ENCODE measurements at regions not wholly inside any gene's neighbourhood (a gene's known extent, or its start where the extent isn't known, plus 50 kb on each side); places are given as distances from the start of the nearest gene placed in this dataset.

DNA sequence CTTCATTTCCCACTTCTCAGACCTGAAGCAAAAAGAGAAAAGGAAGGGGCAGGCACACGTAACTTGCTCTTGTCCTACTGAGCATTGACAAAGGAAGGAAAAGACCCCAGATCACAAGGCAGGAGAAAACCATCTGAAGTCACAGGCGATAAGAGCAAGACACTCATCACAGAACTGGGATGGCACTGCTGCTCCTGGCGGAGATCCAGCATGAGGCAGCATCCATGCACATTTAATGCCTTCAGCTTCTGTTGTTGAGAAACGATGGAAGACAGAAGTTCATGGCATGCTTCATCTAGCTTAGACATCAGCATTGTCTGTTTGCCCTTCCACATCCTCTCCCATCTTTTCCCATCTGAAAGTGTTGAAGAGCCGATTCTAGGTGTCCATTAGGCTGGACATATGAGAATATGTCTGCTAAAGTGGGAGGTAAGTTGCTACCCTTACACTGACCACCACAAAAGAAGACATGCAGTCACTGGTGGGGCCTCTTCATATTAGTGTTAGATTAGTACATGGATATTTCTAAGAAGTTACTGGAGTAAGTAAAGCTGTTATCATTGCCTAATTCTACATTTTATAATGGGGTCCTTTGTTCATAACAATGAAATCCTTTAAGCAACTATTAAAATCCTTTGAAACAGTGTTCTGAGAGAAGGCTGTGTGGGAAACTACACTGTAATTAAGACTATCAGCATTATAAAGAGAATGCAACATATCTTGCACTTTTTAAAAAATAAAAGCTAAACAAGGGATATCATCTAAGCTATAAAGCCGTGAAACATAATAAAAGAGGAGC is 618.5 kb downstream of the C6orf118 start:
- DNase-seq (no peak), ATAC-seq (ENCODE audit: low read depth) (no peak)
- Histone ChIP-seq H2AK9ac (replicated peaks; ENCODE audit: low read depth, low read length, poor library complexity) (no peak overlapping the region), H4K8ac (ENCODE audit: low read depth in 2 of 2, low read length in 2 of 2) (no peak overlapping the region), H3K4me2 (ENCODE audit: low read depth, low read length) (no peak overlapping the region), H3K23ac (ENCODE audit: low read depth, low read length) (no peak overlapping the region), H4K20me1 (ENCODE audit: insufficient read depth, low read length) (no peaks in the 10 kb centered on the region), H3K4ac (ENCODE audit: low read depth, low read length) (no peak overlapping the region), H3K27me3 (ENCODE audit: control insufficient read depth, insufficient read depth, low read length) (no peaks in the 10 kb centered on the region), H2BK15ac (ENCODE audit: low read depth, low read length) (no peak overlapping the region), H4K5ac (ENCODE audit: low read depth, low read length) (no peak overlapping the region), H3K56ac (ENCODE audit: extremely low read depth, insufficient read depth, low read length) (no peak overlapping the region), H2BK20ac (ENCODE audit: low read depth, low read length) (no peak overlapping the region), H2BK120ac (ENCODE audit: low read depth, low read length) (no peak overlapping the region), H4K91ac (ENCODE audit: insufficient read depth, low read depth, low read length) (no peak overlapping the region), H2AK5ac (ENCODE audit: low read depth, low read length) (no peak overlapping the region), H3K79me1 (ENCODE audit: low read depth in 1 of 2, low read length in 2 of 2) (no peaks in the 10 kb centered on the region), H3K18ac (ENCODE audit: low read depth, low read length) (no peak overlapping the region), H3K9me1 (ENCODE audit: insufficient read depth, low read length) (no peaks in the 10 kb centered on the region), H2BK5ac (ENCODE audit: low read depth, low read length, poor library complexity, severe bottlenecking) (no peak overlapping the region), H3K36me3 (ENCODE audit: control insufficient read depth, insufficient read depth, low read length) (no peaks in the 10 kb centered on the region), H3K9ac (ENCODE audit: low read depth, low read length) (no peak overlapping the region), H3K14ac (replicated peaks; ENCODE audit: low read depth, low read length) (no peak overlapping the region), H3K4me3 (ENCODE audit: insufficient read depth, low read depth, low read length) (no peak overlapping the region), H3K27ac (ENCODE audit: insufficient read depth, low read length) (no peak overlapping the region), H2AFZ (replicated peaks; ENCODE audit: low read length, poor library complexity) (no peak overlapping the region), H3K4me1 (ENCODE audit: control insufficient read depth, insufficient read depth, low read length) (no peaks in the 10 kb centered on the region), H3K9me3 (ENCODE audit: control insufficient read depth, insufficient read depth, low read length) (peaks cover 15% of the 10 kb centered on the region; the same call in 1 of the 2 replicates)
- in situ Hi-C loops (cut with MboI; ENCODE audit: low sequenced_read_pairs), result no loop called here
- dilution Hi-C loops (cut with HindIII; ENCODE audit: low sequenced_read_pairs, unreplicated experiment), result no loop called here
- no peak for TF ChIP-seq BHLHE40 (IDR thresholded peaks at IDR 0.05; ENCODE audit: low read depth, low read length)
- TF ChIP-seq FOS (IDR thresholded peaks at IDR 0.05; ENCODE audit: low read depth, low read length), result no peak
- TF ChIP-seq POLR2A (IDR thresholded peaks at IDR 0.05; ENCODE audit: low read depth, low read length), result no peak
- TF ChIP-seq, protein P1, sequence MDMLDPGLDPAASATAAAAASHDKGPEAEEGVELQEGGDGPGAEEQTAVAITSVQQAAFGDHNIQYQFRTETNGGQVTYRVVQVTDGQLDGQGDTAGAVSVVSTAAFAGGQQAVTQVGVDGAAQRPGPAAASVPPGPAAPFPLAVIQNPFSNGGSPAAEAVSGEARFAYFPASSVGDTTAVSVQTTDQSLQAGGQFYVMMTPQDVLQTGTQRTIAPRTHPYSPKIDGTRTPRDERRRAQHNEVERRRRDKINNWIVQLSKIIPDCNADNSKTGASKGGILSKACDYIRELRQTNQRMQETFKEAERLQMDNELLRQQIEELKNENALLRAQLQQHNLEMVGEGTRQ (IDR thresholded peaks at IDR 0.05; ENCODE audit: low read depth, low read length), result no peak
- TF ChIP-seq NFE2L2 (IDR thresholded peaks at IDR 0.05; ENCODE audit: low read depth, low read length), result no peak
- no peak for TF ChIP-seq RFX5 (IDR thresholded peaks at IDR 0.05; ENCODE audit: low read depth, low read length)
- TF ChIP-seq MXI1 (IDR thresholded peaks at IDR 0.05; ENCODE audit: borderline replicate concordance, low read depth, low read length), result no peak
- 20% methylated on average over 1 of the region's 6 CpGs; no CpG with 5 or more reads in 1 of the 2 experiments for WGBS, 2 experiments (ENCODE audit: extremely low coverage in 2 of 2, insufficient read length in 1 of 2)
- no TSS peak for BruUV-seq (replicated peaks)
- intact Hi-C loops (cut with micrococcal nuclease), result no loop called here
- ChIA-PET POLR2A (ENCODE audit: unreplicated experiment) (no interaction called here), CTCF (no interaction called here)

Measured in IMR-90 (cell line).